Ovary (tissue), 7 donors: ENCODE measurements at regions not wholly inside any gene's neighbourhood (a gene's known extent, or its start where the extent isn't known, plus 50 kb on each side); places are given as distances from the start of the nearest gene placed in this dataset.

Experiments used
- DNase-seq, 5 donors: peaks; one replicate each; pipeline ENCODE4 v3.0.0-alpha.2; 2019 to 2020
- H3K27ac ChIP-seq, 2 donors: fragments of 200-600 bp; one replicate each; pipeline versions ENCODE4 v1.5.1 to v1.8.0; 2019 to 2022
- H3K27me3 ChIP-seq: fragments of 200-600 bp; one replicate; pipeline ENCODE4 v1.8.0; 2022
- H3K36me3 ChIP-seq: fragments of 200-600 bp; sonication (generic); one replicate; pipeline ENCODE4 v1.5.1; 2019
- H3K4me1 ChIP-seq: one replicate; pipeline ENCODE4 v1.8.1; 2013; ENCODE audit warnings: mild to moderate bottlenecking, moderate library complexity; ENCODE audit not compliant: insufficient read depth
- H3K4me3 ChIP-seq: fragments of 200-600 bp; sonication (generic); one replicate; pipeline ENCODE4 v1.5.1; 2017
- H3K9me3 ChIP-seq, 2 donors: fragments of 200-600 bp in 1 of 2; sonication (generic) in 1 of 2; one replicate each; pipeline versions ENCODE4 v1.5.1 to v1.8.1; 2013 to 2019; ENCODE audit warnings: mild to moderate bottlenecking in 1 of 2, moderate library complexity in 1 of 2
- CTCF ChIP-seq, 3 donors: fragments of 450-650 bp in 2 of 3; fragments of 200-600 bp in 1 of 3; IDR thresholded peaks; one replicate each; pipeline versions ENCODE4 v1.5.1 to v1.8.0; 2016 to 2022; ENCODE audit warnings: antibody characterized with exemption in 3 of 3, mild to moderate bottlenecking in 1 of 3
- EP300 ChIP-seq: sonication (generic); formaldehyde crosslinking; IDR thresholded peaks from one replicate; pipeline ENCODE4 v1.6.1; 2017; ENCODE audit warnings: antibody characterized with exemption
- POLR2A ChIP-seq: fragments of 450-650 bp; IDR thresholded peaks from one replicate; pipeline ENCODE4 v1.6.1; 2017; ENCODE audit warnings: antibody characterized with exemption, mild to moderate bottlenecking, moderate library complexity
- WGBS, 3 donors: extraction: QIAGEN DNeasy Blood & Tissue Kit in 1 of 3; methylation state at CpG; one replicate each; pipeline versions ENCODE4 v1.1.5 to v1.1.7; 2013 to 2017; 5-methylcytosine and 5-hydroxymethylcytosine counted together
- intact Hi-C, 4 donors: fragments of 100-400 bp; cut with DNase I; formaldehyde crosslinking; loops; one replicate each; pipeline versions ENCODE4 v1.11.0 to v1.15.1; 2022 to 2023
- donor health status: DM: no; HTN: no; CAD: no; lungs with moderate emphysema.
- donor health status: DM: no; HTN: no; CAD: no.
- donor health status: Bipolar disorder and iron deficiency.
- donor health status: DM: no; HTN: no; CAD: no.
- donor health status: DM: yes; HTN: yes; CAD: no.

DNA sequence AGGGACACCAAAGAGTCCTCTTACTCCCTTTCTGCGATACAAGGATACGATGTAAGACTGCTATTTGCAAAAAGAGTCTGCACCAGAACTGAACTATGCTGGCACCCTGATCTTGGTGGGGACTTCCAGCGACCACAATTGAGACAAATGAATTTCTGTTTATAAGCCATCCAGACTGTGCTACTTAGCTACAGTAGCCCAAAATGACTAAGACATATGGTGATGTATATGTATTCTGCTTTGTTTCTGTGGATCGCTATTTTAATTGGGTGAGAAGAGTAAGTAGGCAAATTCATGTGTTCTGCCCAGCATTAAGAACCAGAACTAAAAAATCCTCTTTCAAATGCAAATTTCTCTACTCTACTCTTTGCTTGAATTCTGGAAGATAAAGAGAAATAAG lies 720.9 kb downstream of the DIPK2A start:
- Histone ChIP-seq H3K4me3 (no peak overlapping the region), H3K36me3 (no peaks in the 10 kb centered on the region), H3K4me1 (no peaks in the 10 kb centered on the region), H3K27me3 (no peaks in the 10 kb centered on the region), H3K9me3 (no peaks in the 10 kb centered on the region), H3K27ac (no peak overlapping the region)
- no peak for TF ChIP-seq EP300
- no peak for TF ChIP-seq CTCF (IDR thresholded peaks at IDR 0.05)
- TF ChIP-seq POLR2A: no peak
- DNase-seq: no peak
- 95 to 98% (median 97%) methylated on average over 4 of the region's 4 CpGs for WGBS, 3 donors
- intact Hi-C loops: no loop called here

- Histone ChIP-seq H3K4me1 (no peaks in the 10 kb centered on the region), H3K27me3 (no peaks in the 10 kb centered on the region), H3K4me3 (no peak overlapping the region), H3K9me3 (no peaks in the 10 kb centered on the region), H3K36me3 (no peaks in the 10 kb centered on the region), H3K27ac (no peak overlapping the region)
- intact Hi-C loops: no loop called here
- TF ChIP-seq CTCF (IDR thresholded peaks at IDR 0.05) (no peak), EP300 (no peak), POLR2A (no peak)
- DNase-seq: no peak
- WGBS, 3 donors: 72 to 79% (median 77%) methylated on average over 1 of the region's 1 CpG
Measured at GRCh38 chr3:144708437-144708836, 736.8 kb downstream of the DIPK2A start.

- Histone ChIP-seq H3K27me3 (no peaks in the 10 kb centered on the region), H3K4me3 (no peak overlapping the region), H3K9me3 (no peaks in the 10 kb centered on the region), H3K27ac (no peak overlapping the region), H3K4me1 (no peaks in the 10 kb centered on the region), H3K36me3 (no peaks in the 10 kb centered on the region)
- intact Hi-C loops: no loop called here
- TF ChIP-seq EP300 (no peak), CTCF (IDR thresholded peaks at IDR 0.05) (no peak)
- WGBS, 3 donors: 96 to 98% (median 97%) methylated on average over 7 of the region's 7 CpGs
- no peak for DNase-seq
Measured at GRCh38 chr3:144737281-144737680, 765.7 kb downstream of the DIPK2A start.

- no peaks in the 10 kb centered on the region for H3K27me3 ChIP-seq
- no peak for TF ChIP-seq CTCF (IDR thresholded peaks at IDR 0.05)
- no peak for TF ChIP-seq EP300
- no peak for TF ChIP-seq POLR2A
- H3K27ac ChIP-seq: no peak overlapping the region
- peaks cover 3% of the 10 kb centered on the region for H3K4me1 ChIP-seq
- no peak overlapping the region for H3K4me3 ChIP-seq
- 95 to 97% (median 96%) methylated on average over 1 of the region's 1 CpG for WGBS, 3 donors
- intact Hi-C loops: no loop called here
- no peaks in the 10 kb centered on the region for H3K9me3 ChIP-seq
- H3K36me3 ChIP-seq: no peaks in the 10 kb centered on the region
- DNase-seq: no peak
Measured at GRCh38 chr3:144743225-144743668, 771.6 kb downstream of the DIPK2A start.

DNA sequence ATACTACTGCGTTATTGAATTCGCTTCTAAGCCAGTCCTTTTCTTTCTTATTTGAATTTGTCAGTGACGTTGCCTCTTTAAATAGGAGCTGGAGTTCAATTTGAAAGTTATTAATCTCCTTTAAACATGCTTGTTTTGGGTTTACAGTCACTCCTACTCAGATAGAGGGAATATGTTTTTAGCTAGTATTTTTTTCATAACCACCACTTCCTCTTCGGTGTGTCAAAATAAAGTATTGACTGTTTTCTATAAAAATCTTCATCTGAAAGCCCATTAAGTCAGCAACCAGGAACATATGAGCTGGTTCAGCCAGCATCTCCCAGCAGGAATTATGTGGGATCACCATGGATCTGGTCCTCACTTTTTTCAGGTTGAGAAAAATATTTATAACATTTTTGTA lies 772.9 kb downstream of the DIPK2A start:
- WGBS, 3 donors: 16 to 41% (median 18%) methylated on average over 4 of the region's 4 CpGs
- intact Hi-C loops: no loop called here

More for the DNA sequence above, 772.9 kb downstream of the DIPK2A start:
- H3K4me1 ChIP-seq: peaks cover 3% of the 10 kb centered on the region
- TF ChIP-seq CTCF (IDR thresholded peaks at IDR 0.05) (no peak), POLR2A (no peak), EP300 (no peak)
- no peak overlapping the region for H3K4me3 ChIP-seq
- no peaks in the 10 kb centered on the region for H3K9me3 ChIP-seq
- no peaks in the 10 kb centered on the region for H3K36me3 ChIP-seq
- no peaks in the 10 kb centered on the region for H3K27me3 ChIP-seq
- no peak for DNase-seq
- H3K27ac ChIP-seq: no peak overlapping the region
